K562 (cell line): ENCODE measurements at regions not wholly inside any gene's neighbourhood (a gene's known extent, or its start where the extent isn't known, plus 50 kb on each side); places are given as distances from the start of the nearest gene placed in this dataset.

Source experiments
- ATAC-seq: fragments of 200-7000 bp; cut with Tn5 transposase; 3 replicates; pipeline ENCODE4 v1.9.1; 2020; ENCODE audit warnings: moderate library complexity
- BruUV-seq: library from RNA; stranded (reverse); fragments of 400-500 nt; replicated peaks from 2 replicates; lab custom pipeline; 2021; lab: Mats Ljungman, UMichigan
- CTCF ChIA-PET: fragments of 300-600 bp; formaldehyde crosslinking; extraction: SDS; loops from one replicate; lab custom pipeline; 2021; ENCODE audit warnings: low intra/inter-chr PET ratio; lab: Yijun Ruan, JAX
- POLR2A ChIA-PET: fragments of 300-600, 350-650 bp; sonication (Branson Sonifier 250); formaldehyde crosslinking; extraction: SDS; loops from one replicate; lab custom pipeline; 2021; ENCODE audit warnings: antibody characterized with exemption, inconsistent platforms; lab: Yijun Ruan, JAX
- DNase-seq, 4 experiments: peaks; one replicate each; pipeline versions ENCODE4 v3.0.0 to v3.0.0-alpha.2; 2011 to 2018; ENCODE audit warnings: low spot score in 3 of 4, mixed read lengths in 3 of 4; ENCODE audit errors: extremely low read depth in 1 of 4
- FAIRE-seq: peaks from 2 replicates; lab custom pipeline; 2011; peaks lifted over from hg19 to GRCh38; lab: Jason Lieb, UNC
- H2AFZ ChIP-seq: 2 replicates; pipeline ENCODE4 v1.6.0; 2011; ENCODE audit warnings: low read depth, low read length, control low read depth, inconsistent platforms
- H3K27ac ChIP-seq: fragments of 200-600 bp; 3 replicates; pipeline ENCODE4 v1.8.0; 2011; ENCODE audit warnings: low read depth, mild to moderate bottlenecking, control low read depth, inconsistent platforms, low read length, moderate library complexity, mixed read lengths; ENCODE audit errors: extremely low read depth
- H3K27me3 ChIP-seq, 2 experiments: fragments of 300-600 bp in 1 of 2; 2 replicates in 1 of 2; 3 replicates in 1 of 2; pipeline versions ENCODE4 v1.6.0 to v1.8.0; 2011; ENCODE audit warnings: inconsistent platforms in 2 of 2, low read length in 2 of 2, mild to moderate bottlenecking in 1 of 2, mixed read lengths in 1 of 2, moderate library complexity in 1 of 2; ENCODE audit not compliant: control insufficient read depth in 2 of 2, insufficient read depth in 2 of 2
- H3K36me3 ChIP-seq: fragments of 300-600 bp; 3 replicates; pipeline ENCODE4 v1.8.0; 2011; ENCODE audit warnings: mild to moderate bottlenecking, low read length, inconsistent platforms; ENCODE audit not compliant: control insufficient read depth, insufficient read depth
- H3K4me1 ChIP-seq, 2 experiments: fragments of 200-600 bp in 1 of 2; replicated peaks in 1 of 2; 2 replicates in 1 of 2; 3 replicates in 1 of 2; pipeline versions ENCODE4 v1.5.1 to v1.8.0; 2011; ENCODE audit warnings: inconsistent platforms in 2 of 2, low read length in 2 of 2, mild to moderate bottlenecking in 1 of 2, mixed read lengths in 1 of 2, moderate library complexity in 1 of 2; ENCODE audit not compliant: control insufficient read depth in 2 of 2, insufficient read depth in 2 of 2
- H3K4me2 ChIP-seq: 2 replicates; pipeline ENCODE4 v1.6.1; 2011; ENCODE audit warnings: low read length, control low read depth, inconsistent platforms, mixed read lengths; ENCODE audit not compliant: insufficient read depth
- H3K4me3 ChIP-seq: fragments of 200-600 bp; sonication (generic), shearing (Covaris generic); 2 replicates; pipeline ENCODE4 v1.5.1; 2016; ENCODE audit warnings: control low read depth, inconsistent platforms
- H3K79me2 ChIP-seq: fragments of 200-600 bp; 3 replicates; pipeline ENCODE4 v1.8.0; 2011; ENCODE audit warnings: low read length, inconsistent platforms; ENCODE audit not compliant: control insufficient read depth, insufficient read depth
- H3K9ac ChIP-seq, 2 experiments: 2 replicates each; pipeline versions ENCODE4 v1.6.0 to v1.6.1; 2011; ENCODE audit warnings: low read depth in 2 of 2, low read length in 2 of 2, control low read depth in 1 of 2, inconsistent platforms in 1 of 2, mild to moderate bottlenecking in 1 of 2, mixed read lengths in 1 of 2; ENCODE audit not compliant: insufficient read depth in 1 of 2
- H3K9me1 ChIP-seq: one replicate; pipeline ENCODE4 v1.6.0; 2011; ENCODE audit warnings: inconsistent platforms, mild to moderate bottlenecking, low read length, moderate library complexity; ENCODE audit not compliant: control insufficient read depth, insufficient read depth
- H3K9me3 ChIP-seq: replicated peaks from 2 replicates; pipeline ENCODE4 v1.5.1; 2011; ENCODE audit warnings: low read depth, low read length, inconsistent platforms; ENCODE audit not compliant: control insufficient read depth, insufficient read depth
- H4K20me1 ChIP-seq: replicated peaks from 2 replicates; pipeline ENCODE4 v1.6.1; 2011; ENCODE audit warnings: low read length, inconsistent platforms, mixed read lengths; ENCODE audit not compliant: control insufficient read depth, insufficient read depth
- EHMT2 ChIP-seq: fragments of 450-650 bp; IDR thresholded peaks from 2 replicates; pipeline ENCODE4 v1.6.1; 2018; ENCODE audit warnings: antibody characterized with exemption
- EWSR1 ChIP-seq: fragments of 450-650 bp; IDR thresholded peaks from 2 replicates; pipeline ENCODE4 v1.6.1; 2018; ENCODE audit warnings: borderline replicate concordance, mild to moderate bottlenecking, low read depth, moderate library complexity; ENCODE audit not compliant: partially characterized antibody
- GTF2E2 ChIP-seq: fragments of 200-800 bp; sonication (Bioruptor generic); IDR thresholded peaks from 2 replicates; pipeline ENCODE4 v1.6.1; 2016; ENCODE audit warnings: missing genetic modification characterization, missing compliant biosample characterization
- ILK ChIP-seq: fragments of 450-650 bp; IDR thresholded peaks from 2 replicates; pipeline ENCODE4 v1.6.1; 2016; ENCODE audit warnings: missing genetic modification characterization, low read depth, mild to moderate bottlenecking, missing compliant biosample characterization, moderate library complexity, borderline replicate concordance
- POLR3G ChIP-seq: IDR thresholded peaks from 2 replicates; pipeline ENCODE4 v1.6.1; 2011; ENCODE audit not compliant: insufficient read length, insufficient replicate concordance; ENCODE audit errors: extremely low read depth
- PTBP1 ChIP-seq: fragments of 200-400 bp; formaldehyde crosslinking; IDR thresholded peaks from 2 replicates; pipeline ENCODE4 v1.6.1; 2017; ENCODE audit warnings: low read depth, low read length
- TCFL5 ChIP-seq: fragments of 250-450 bp; sonication (Bioruptor Pico); conservative IDR thresholded peaks from 2 replicates; pipeline ENCODE4 v1.6.1; 2021; ENCODE audit warnings: mild to moderate bottlenecking, moderate library complexity, matching md5 sums
- ZEB2 ChIP-seq: fragments of 450-650 bp; IDR thresholded peaks from 2 replicates; pipeline ENCODE4 v1.6.1; 2016
- ZNF232 ChIP-seq: sonication (generic); formaldehyde crosslinking; IDR thresholded peaks from 2 replicates; pipeline ENCODE4 v1.8.0; 2022; ENCODE audit warnings: mild to moderate bottlenecking, missing genetic modification reagents
- ZNF324 ChIP-seq: fragments of 250-450 bp; sonication (Bioruptor Pico); IDR thresholded peaks from 2 replicates; pipeline ENCODE4 v1.4.0; 2020; ENCODE audit warnings: mild to moderate bottlenecking
- whole genome bisulfite sequencing: fragments of 100-300 bp; shearing (Covaris generic); methylation state at CpG from one replicate; pipeline ENCODE4 v1.1.6; 2016; ENCODE audit warnings: low coverage, mixed read lengths; ENCODE audit not compliant: insufficient coverage; ENCODE audit errors: missing lambda C conversion rate; 5-methylcytosine and 5-hydroxymethylcytosine counted together
- in situ Hi-C: fragments of 300-500 bp; cut with MboI; formaldehyde crosslinking; loops from 4 replicates; pipeline ENCODE4 v1.15.0; 2018; ENCODE audit warnings: inconsistent platforms, mixed read lengths
- intact Hi-C: fragments of 100-400 bp; cut with micrococcal nuclease; formaldehyde crosslinking; loops from 2 replicates; pipeline ENCODE4 v1.14.2; 2022
- TF ChIP-seq, protein P1 (sequence below): fragments of 250-450 bp; sonication (Bioruptor Pico); IDR thresholded peaks from 2 replicates; pipeline ENCODE4 v1.4.0; 2020
- TF ChIP-seq, protein P2 (sequence below): fragments of 450-650 bp; IDR thresholded peaks from 2 replicates; pipeline ENCODE4 v1.6.1; 2016; ENCODE audit warnings: missing biosample characterization, missing genetic modification characterization

DNA sequence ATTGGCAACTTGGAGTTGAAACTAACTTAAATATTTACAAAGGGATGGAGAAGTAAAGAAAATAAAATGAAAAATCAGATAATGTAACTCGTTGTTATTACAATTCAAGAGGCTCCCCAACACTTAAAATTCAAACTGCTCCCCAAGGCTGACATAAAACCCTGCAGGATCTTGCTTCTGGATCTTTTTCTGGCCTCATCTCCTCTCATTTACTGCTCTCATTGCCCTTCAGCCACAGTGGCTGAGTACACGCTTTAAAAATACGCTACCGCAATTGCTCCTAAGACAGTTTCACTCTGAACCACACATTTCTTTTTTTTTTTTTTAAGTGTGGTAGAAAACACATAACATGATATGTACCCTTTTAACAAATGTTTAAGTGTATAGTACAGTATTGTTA, 718.1 kb upstream of the ANO3 start (continued):
- TF ChIP-seq, protein P1, sequence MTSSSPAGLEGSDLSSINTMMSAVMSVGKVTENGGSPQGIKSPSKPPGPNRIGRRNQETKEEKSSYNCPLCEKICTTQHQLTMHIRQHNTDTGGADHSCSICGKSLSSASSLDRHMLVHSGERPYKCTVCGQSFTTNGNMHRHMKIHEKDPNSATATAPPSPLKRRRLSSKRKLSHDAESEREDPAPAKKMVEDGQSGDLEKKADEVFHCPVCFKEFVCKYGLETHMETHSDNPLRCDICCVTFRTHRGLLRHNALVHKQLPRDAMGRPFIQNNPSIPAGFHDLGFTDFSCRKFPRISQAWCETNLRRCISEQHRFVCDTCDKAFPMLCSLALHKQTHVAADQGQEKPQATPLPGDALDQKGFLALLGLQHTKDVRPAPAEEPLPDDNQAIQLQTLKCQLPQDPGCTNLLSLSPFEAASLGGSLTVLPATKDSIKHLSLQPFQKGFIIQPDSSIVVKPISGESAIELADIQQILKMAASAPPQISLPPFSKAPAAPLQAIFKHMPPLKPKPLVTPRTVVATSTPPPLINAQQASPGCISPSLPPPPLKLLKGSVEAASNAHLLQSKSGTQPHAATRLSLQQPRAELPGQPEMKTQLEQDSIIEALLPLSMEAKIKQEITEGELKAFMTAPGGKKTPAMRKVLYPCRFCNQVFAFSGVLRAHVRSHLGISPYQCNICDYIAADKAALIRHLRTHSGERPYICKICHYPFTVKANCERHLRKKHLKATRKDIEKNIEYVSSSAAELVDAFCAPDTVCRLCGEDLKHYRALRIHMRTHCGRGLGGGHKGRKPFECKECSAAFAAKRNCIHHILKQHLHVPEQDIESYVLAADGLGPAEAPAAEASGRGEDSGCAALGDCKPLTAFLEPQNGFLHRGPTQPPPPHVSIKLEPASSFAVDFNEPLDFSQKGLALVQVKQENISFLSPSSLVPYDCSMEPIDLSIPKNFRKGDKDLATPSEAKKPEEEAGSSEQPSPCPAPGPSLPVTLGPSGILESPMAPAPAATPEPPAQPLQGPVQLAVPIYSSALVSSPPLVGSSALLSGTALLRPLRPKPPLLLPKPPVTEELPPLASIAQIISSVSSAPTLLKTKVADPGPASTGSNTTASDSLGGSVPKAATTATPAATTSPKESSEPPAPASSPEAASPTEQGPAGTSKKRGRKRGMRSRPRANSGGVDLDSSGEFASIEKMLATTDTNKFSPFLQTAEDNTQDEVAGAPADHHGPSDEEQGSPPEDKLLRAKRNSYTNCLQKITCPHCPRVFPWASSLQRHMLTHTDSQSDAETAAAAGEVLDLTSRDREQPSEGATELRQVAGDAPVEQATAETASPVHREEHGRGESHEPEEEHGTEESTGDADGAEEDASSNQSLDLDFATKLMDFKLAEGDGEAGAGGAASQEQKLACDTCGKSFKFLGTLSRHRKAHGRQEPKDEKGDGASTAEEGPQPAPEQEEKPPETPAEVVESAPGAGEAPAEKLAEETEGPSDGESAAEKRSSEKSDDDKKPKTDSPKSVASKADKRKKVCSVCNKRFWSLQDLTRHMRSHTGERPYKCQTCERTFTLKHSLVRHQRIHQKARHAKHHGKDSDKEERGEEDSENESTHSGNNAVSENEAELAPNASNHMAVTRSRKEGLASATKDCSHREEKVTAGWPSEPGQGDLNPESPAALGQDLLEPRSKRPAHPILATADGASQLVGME (CRISPR knock-in tag) = no peak
- TF ChIP-seq ZEB2 (no peak), TCFL5 (CRISPR knock-in tag) (no peak), GTF2E2 (tag) (no peak), EWSR1 (no peak)
- TF ChIP-seq, all 486 proteins: peak for 0

DNA sequence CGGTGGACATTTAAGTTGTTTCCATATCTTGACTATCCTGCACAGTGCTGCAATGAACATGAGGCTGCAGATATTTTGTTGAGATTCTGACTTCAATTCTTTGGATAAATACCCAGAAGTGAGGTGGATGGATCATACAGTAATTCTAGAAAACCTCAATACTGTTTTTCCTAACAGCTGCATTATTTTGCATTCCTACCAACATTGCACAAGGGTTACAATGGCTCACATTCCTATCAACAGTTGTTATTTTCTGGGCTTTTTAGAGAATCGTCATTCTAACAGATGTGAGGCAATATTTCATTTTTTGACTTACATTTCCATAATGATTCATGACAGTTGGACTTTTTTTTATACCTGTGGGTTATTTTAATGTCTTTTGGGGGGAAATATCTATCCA, 716.9 kb upstream of the ANO3 start:
- POLR2A ChIA-PET = no interaction called here
- H3K27me3 ChIP-seq = no peaks in the 10 kb centered on the region
- no peak overlapping the region for H3K4me3 ChIP-seq
- H3K4me1 ChIP-seq = no peaks in the 10 kb centered on the region
- ATAC-seq (no peak), FAIRE-seq (no peak), DNase-seq (no peak)
- H3K9ac ChIP-seq = no peak overlapping the region
- in situ Hi-C loops = no loop called here
- H4K20me1 ChIP-seq = no peaks in the 10 kb centered on the region
- H3K9me3 ChIP-seq = no peaks in the 10 kb centered on the region
- intact Hi-C loops = no loop called here
- no peak overlapping the region for H3K4me2 ChIP-seq
- H3K27ac ChIP-seq = no peak overlapping the region
- H3K36me3 ChIP-seq = no peaks in the 10 kb centered on the region
- WGBS = 2% methylated on average over 2 of the region's 2 CpGs
- no peak overlapping the region for H2AFZ ChIP-seq
- H3K79me2 ChIP-seq = no peaks in the 10 kb centered on the region
- no peaks in the 10 kb centered on the region for H3K9me1 ChIP-seq
- no TSS peak for BruUV-seq
- CTCF ChIA-PET = no interaction called here
- TF ChIP-seq, protein P2, sequence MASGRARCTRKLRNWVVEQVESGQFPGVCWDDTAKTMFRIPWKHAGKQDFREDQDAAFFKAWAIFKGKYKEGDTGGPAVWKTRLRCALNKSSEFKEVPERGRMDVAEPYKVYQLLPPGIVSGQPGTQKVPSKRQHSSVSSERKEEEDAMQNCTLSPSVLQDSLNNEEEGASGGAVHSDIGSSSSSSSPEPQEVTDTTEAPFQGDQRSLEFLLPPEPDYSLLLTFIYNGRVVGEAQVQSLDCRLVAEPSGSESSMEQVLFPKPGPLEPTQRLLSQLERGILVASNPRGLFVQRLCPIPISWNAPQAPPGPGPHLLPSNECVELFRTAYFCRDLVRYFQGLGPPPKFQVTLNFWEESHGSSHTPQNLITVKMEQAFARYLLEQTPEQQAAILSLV = no peak
- TF ChIP-seq POLR3G = no peak
- TF ChIP-seq ILK (tag) = no peak
- no peak for TF ChIP-seq ZNF232
- no peak for TF ChIP-seq ZNF324 (CRISPR knock-in tag)
- TF ChIP-seq EHMT2 = no peak
- no peak for TF ChIP-seq PTBP1
